ENCODE measurements at regions not wholly inside any gene's neighbourhood (a gene's known extent, or its start where the extent isn't known, plus 50 kb on each side); places are given as distances from the start of the nearest gene placed in this dataset.
"Not testable (repeated sequence)": the region's sequence is repeated elsewhere in the genome, so short reads cannot be mapped to it uniquely, and the experiment has no call there.

GRCh38 chr7:81831883-81832282 lies 62.0 kb upstream of the HGF start:
- no peak for DNase-seq

- DNase-seq: not testable (repeated sequence)
Measured at GRCh38 chr7:81829511-81829910, 59.7 kb upstream of the HGF start.

GRCh38 chr7:81822811-81823210 lies 53.0 kb upstream of the HGF start:
- peak; percentile 64 for DNase-seq

GRCh38 chr7:81819861-81820260 lies 50.0 kb upstream of the HGF start:
- no peak for DNase-seq
